Transverse colon (tissue), 4 donors: ENCODE measurements at regions not wholly inside any gene's neighbourhood (a gene's known extent, or its start where the extent isn't known, plus 50 kb on each side); places are given as distances from the start of the nearest gene placed in this dataset.

ENCODE experiments used
- EP300 ChIP-seq: sonication (generic); formaldehyde crosslinking; IDR thresholded peaks from one replicate; pipeline ENCODE4 v1.6.1; 2017; ENCODE audit warnings: antibody characterized with exemption, low read depth
- POLR2A ChIP-seq: fragments of 450-650 bp; IDR thresholded peaks from one replicate; pipeline ENCODE4 v1.6.1; 2016; ENCODE audit warnings: antibody characterized with exemption, mild to moderate bottlenecking, moderate library complexity
- POLR2AphosphoS5 ChIP-seq, 3 donors: sonication (generic); formaldehyde crosslinking; IDR thresholded peaks; one replicate each; pipeline ENCODE4 v1.6.1; 2016; ENCODE audit warnings: antibody characterized with exemption in 3 of 3
- TF ChIP-seq, protein P1 (sequence below), 5 experiments: fragments of 200-600 bp in 3 of 5; fragments of 450-650 bp in 2 of 5; sonication (generic) in 3 of 5; IDR thresholded peaks; 1 replicate in 2 of 5; 2 replicates in 3 of 5; pipeline ENCODE4 v1.5.1; 2016 to 2017; ENCODE audit warnings: antibody characterized with exemption in 5 of 5, inconsistent platforms in 3 of 5, mild to moderate bottlenecking in 2 of 5, moderate library complexity in 1 of 5

DNA sequence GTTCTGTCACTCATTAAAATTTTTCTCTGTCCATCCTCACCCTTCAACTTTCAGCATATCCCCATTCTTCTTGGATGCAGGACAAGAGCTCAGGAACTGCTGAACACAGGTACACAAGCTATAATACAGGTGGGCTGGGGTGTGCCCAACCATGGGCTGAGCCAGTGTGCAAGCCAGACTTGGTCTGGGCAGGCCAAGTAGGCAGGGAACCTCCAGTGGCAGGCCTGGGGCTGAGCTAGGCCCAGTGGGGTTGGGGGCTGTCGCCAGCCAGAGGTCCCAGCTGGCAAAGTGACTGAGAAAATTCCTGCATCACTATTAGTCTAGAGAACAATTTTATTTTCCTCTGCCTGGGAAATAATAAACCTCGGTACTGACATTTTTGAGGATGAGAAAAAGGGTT, 202.9 kb downstream of the LRRC3B start:
- TF ChIP-seq, protein P1, sequence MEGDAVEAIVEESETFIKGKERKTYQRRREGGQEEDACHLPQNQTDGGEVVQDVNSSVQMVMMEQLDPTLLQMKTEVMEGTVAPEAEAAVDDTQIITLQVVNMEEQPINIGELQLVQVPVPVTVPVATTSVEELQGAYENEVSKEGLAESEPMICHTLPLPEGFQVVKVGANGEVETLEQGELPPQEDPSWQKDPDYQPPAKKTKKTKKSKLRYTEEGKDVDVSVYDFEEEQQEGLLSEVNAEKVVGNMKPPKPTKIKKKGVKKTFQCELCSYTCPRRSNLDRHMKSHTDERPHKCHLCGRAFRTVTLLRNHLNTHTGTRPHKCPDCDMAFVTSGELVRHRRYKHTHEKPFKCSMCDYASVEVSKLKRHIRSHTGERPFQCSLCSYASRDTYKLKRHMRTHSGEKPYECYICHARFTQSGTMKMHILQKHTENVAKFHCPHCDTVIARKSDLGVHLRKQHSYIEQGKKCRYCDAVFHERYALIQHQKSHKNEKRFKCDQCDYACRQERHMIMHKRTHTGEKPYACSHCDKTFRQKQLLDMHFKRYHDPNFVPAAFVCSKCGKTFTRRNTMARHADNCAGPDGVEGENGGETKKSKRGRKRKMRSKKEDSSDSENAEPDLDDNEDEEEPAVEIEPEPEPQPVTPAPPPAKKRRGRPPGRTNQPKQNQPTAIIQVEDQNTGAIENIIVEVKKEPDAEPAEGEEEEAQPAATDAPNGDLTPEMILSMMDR (IDR thresholded peaks at IDR 0.05) = no peak
- TF ChIP-seq EP300 = no peak
- no peak for TF ChIP-seq POLR2AphosphoS5 (IDR thresholded peaks at IDR 0.05)
- no peak for TF ChIP-seq POLR2A
